ENCODE measurements at regions not wholly inside any gene's neighbourhood (a gene's known extent, or its start where the extent isn't known, plus 50 kb on each side); places are given as distances from the start of the nearest gene placed in this dataset.

- TF ChIP-seq CTCF (IDR thresholded peaks at IDR 0.05; ENCODE audit: insufficient read depth, low read length) (no peak), POLR2AphosphoS5 (IDR thresholded peaks at IDR 0.05; ENCODE audit: low read depth) (no peak)
- TF ChIP-seq, protein P1, sequence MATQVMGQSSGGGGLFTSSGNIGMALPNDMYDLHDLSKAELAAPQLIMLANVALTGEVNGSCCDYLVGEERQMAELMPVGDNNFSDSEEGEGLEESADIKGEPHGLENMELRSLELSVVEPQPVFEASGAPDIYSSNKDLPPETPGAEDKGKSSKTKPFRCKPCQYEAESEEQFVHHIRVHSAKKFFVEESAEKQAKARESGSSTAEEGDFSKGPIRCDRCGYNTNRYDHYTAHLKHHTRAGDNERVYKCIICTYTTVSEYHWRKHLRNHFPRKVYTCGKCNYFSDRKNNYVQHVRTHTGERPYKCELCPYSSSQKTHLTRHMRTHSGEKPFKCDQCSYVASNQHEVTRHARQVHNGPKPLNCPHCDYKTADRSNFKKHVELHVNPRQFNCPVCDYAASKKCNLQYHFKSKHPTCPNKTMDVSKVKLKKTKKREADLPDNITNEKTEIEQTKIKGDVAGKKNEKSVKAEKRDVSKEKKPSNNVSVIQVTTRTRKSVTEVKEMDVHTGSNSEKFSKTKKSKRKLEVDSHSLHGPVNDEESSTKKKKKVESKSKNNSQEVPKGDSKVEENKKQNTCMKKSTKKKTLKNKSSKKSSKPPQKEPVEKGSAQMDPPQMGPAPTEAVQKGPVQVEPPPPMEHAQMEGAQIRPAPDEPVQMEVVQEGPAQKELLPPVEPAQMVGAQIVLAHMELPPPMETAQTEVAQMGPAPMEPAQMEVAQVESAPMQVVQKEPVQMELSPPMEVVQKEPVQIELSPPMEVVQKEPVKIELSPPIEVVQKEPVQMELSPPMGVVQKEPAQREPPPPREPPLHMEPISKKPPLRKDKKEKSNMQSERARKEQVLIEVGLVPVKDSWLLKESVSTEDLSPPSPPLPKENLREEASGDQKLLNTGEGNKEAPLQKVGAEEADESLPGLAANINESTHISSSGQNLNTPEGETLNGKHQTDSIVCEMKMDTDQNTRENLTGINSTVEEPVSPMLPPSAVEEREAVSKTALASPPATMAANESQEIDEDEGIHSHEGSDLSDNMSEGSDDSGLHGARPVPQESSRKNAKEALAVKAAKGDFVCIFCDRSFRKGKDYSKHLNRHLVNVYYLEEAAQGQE (IDR thresholded peaks at IDR 0.05; ENCODE audit: insufficient replicate concordance, low read depth) = no peak
These were observed 607.1 kb downstream of the SLITRK6 start for GRCh38 chr13:85191996-85192718.
